LHCN-M2 (cell line): ENCODE measurements at regions not wholly inside any gene's neighbourhood (a gene's known extent, or its start where the extent isn't known, plus 50 kb on each side); places are given as distances from the start of the nearest gene placed in this dataset.
A peak's percentile ranks its signal among the peaks of the same experiment; 100 is the strongest.

Experiments
- DNase-seq: peaks from one replicate; pipeline ENCODE4 v3.0.0-alpha.2; 2012; ENCODE audit warnings: low read depth

- DNase-seq = no peak
These were observed 51.4 kb upstream of the SOX2 start for GRCh38 chr3:181660337-181660736.

GRCh38 chr3:181637456-181637855 is 74.3 kb upstream of the SOX2 start:
- no peak for DNase-seq

GRCh38 chr3:181637056-181637455 is 74.7 kb upstream of the SOX2 start:
- DNase-seq = peak; percentile 27

- no peak for DNase-seq
These were observed 76.6 kb upstream of the SOX2 start for GRCh38 chr3:181635141-181635540.

GRCh38 chr3:181633556-181633955 is 78.2 kb upstream of the SOX2 start:
- DNase-seq = no peak

- no peak for DNase-seq
These were observed 79.8 kb upstream of the SOX2 start for GRCh38 chr3:181631901-181632300.

- no peak for DNase-seq
These were observed 80.9 kb upstream of the SOX2 start for GRCh38 chr3:181630853-181631252.

GRCh38 chr3:181629711-181630110 is 82.0 kb upstream of the SOX2 start:
- no peak for DNase-seq

GRCh38 chr3:181629029-181629428 is 82.7 kb upstream of the SOX2 start:
- peak; percentile 17 for DNase-seq

GRCh38 chr3:181628384-181628783 is 83.3 kb upstream of the SOX2 start:
- no peak for DNase-seq

GRCh38 chr3:181626036-181626435 is 85.7 kb upstream of the SOX2 start:
- DNase-seq = no peak

- peak; percentile 17 for DNase-seq
These were observed 87.6 kb upstream of the SOX2 start for GRCh38 chr3:181623924-181624694.

- peak; percentile 12 for DNase-seq
These were observed 89.4 kb upstream of the SOX2 start for GRCh38 chr3:181622365-181622764.

GRCh38 chr3:181619897-181620296 is 91.8 kb upstream of the SOX2 start:
- no peak for DNase-seq

GRCh38 chr3:181618260-181618659 is 93.5 kb upstream of the SOX2 start:
- no peak for DNase-seq

GRCh38 chr3:181616088-181617070 is 95.3 kb upstream of the SOX2 start:
- DNase-seq = no peak

GRCh38 chr3:181615666-181616065 is 96.1 kb upstream of the SOX2 start:
- DNase-seq = no peak

GRCh38 chr3:181614878-181615277 is 96.8 kb upstream of the SOX2 start:
- no peak for DNase-seq

GRCh38 chr3:181613813-181614212 is 97.9 kb upstream of the SOX2 start:
- no peak for DNase-seq

- no peak for DNase-seq
These were observed 98.5 kb upstream of the SOX2 start for GRCh38 chr3:181613191-181613590.

GRCh38 chr3:181610973-181611265 is 100.8 kb upstream of the SOX2 start:
- no peak for DNase-seq

GRCh38 chr3:181610083-181610972 is 101.4 kb upstream of the SOX2 start:
- no peak for DNase-seq
